H1 (cell line): ENCODE measurements at regions not wholly inside any gene's neighbourhood (a gene's known extent, or its start where the extent isn't known, plus 50 kb on each side); places are given as distances from the start of the nearest gene placed in this dataset.

ENCODE experiments used
- CTCF ChIA-PET: fragments of 300-600 bp; sonication (Branson Sonifier 250); formaldehyde crosslinking; loops from one replicate; lab custom pipeline; 2021; ENCODE audit not compliant: partially characterized antibody; lab: Charles Lee
- POLR2A ChIA-PET: fragments of 300-600 bp; sonication (Branson Sonifier 250); formaldehyde crosslinking; loops from one replicate; lab custom pipeline; 2021; ENCODE audit warnings: inconsistent platforms; ENCODE audit not compliant: partially characterized antibody; lab: Charles Lee
- DNase-seq, 2 experiments: peaks; one replicate each; pipeline versions ENCODE4 v3.0.0 to v3.0.0-alpha.2; 2010 to 2022; ENCODE audit warnings: low spot score in 2 of 2, low read depth in 1 of 2, mixed read lengths in 1 of 2
- FAIRE-seq: peaks from 2 replicates; lab custom pipeline; 2011; peaks lifted over from hg19 to GRCh38; lab: Jason Lieb, UNC
- H2AFZ ChIP-seq: 2 replicates; pipeline ENCODE4 v1.8.1; 2012; ENCODE audit warnings: low read length, inconsistent platforms
- H2AK5ac ChIP-seq: 2 replicates; pipeline ENCODE4 v1.6.1; 2013; ENCODE audit warnings: low read depth, low read length
- H2BK120ac ChIP-seq: replicated peaks from 2 replicates; pipeline ENCODE3; 2013; ENCODE audit warnings: low read depth, low read length, inconsistent platforms
- H2BK12ac ChIP-seq: 2 replicates; pipeline ENCODE4 v1.6.1; 2013; ENCODE audit warnings: low read depth, low read length
- H2BK15ac ChIP-seq: 2 replicates; pipeline ENCODE4 v1.6.1; 2013; ENCODE audit warnings: low read length
- H2BK20ac ChIP-seq: 2 replicates; pipeline ENCODE4 v1.6.1; 2013; ENCODE audit warnings: low read length
- H2BK5ac ChIP-seq: 2 replicates; pipeline ENCODE4 v1.6.1; 2013; ENCODE audit warnings: low read depth, low read length
- H3K14ac ChIP-seq: 2 replicates; pipeline ENCODE4 v1.6.1; 2013; ENCODE audit warnings: inconsistent platforms; ENCODE audit not compliant: insufficient read length
- H3K18ac ChIP-seq: 2 replicates; pipeline ENCODE4 v1.6.1; 2013; ENCODE audit warnings: low read length; ENCODE audit errors: extremely low read depth
- H3K23ac ChIP-seq: 2 replicates; pipeline ENCODE4 v1.6.1; 2013; ENCODE audit warnings: inconsistent platforms; ENCODE audit not compliant: insufficient read length
- H3K23me2 ChIP-seq: 2 replicates; pipeline ENCODE4 v1.6.1; 2013; ENCODE audit warnings: low read depth, low read length
- H3K27ac ChIP-seq: 2 replicates; pipeline ENCODE4 v1.6.1; 2011; ENCODE audit warnings: low read depth, low read length, inconsistent platforms
- H3K27me3 ChIP-seq, 4 experiments: replicated peaks in 1 of 4; 1 replicate in 1 of 4; 2 replicates in 3 of 4; pipeline versions ENCODE4 v1.6.1 to v1.8.1; 2011 to 2013; ENCODE audit warnings: low read length in 3 of 4, mild to moderate bottlenecking in 3 of 4, inconsistent platforms in 2 of 4, mixed read lengths in 2 of 4, moderate library complexity in 1 of 4; ENCODE audit not compliant: control insufficient read depth in 3 of 4, insufficient read depth in 3 of 4; ENCODE audit errors: extremely low read depth in 1 of 4
- H3K36me3 ChIP-seq, 4 experiments: 2 replicates each; pipeline versions ENCODE4 v1.6.1 to v1.8.1; 2011 to 2013; ENCODE audit warnings: mild to moderate bottlenecking in 4 of 4, low read length in 3 of 4, moderate library complexity in 2 of 4, control low read depth in 1 of 4, inconsistent platforms in 1 of 4; ENCODE audit not compliant: insufficient read depth in 4 of 4, control insufficient read depth in 2 of 4
- H3K4ac ChIP-seq: replicated peaks from 2 replicates; pipeline ENCODE3; 2013; ENCODE audit warnings: low read length, low read depth, mixed read lengths, inconsistent platforms; ENCODE audit not compliant: insufficient read length
- H3K4me1 ChIP-seq, 4 experiments: replicated peaks in 1 of 4; 1 replicate in 1 of 4; 2 replicates in 3 of 4; pipeline versions ENCODE4 v1.6.1 to v1.8.1; 2011 to 2013; ENCODE audit warnings: low read length in 3 of 4, inconsistent platforms in 2 of 4, mixed read lengths in 1 of 4; ENCODE audit not compliant: insufficient read depth in 4 of 4, control insufficient read depth in 3 of 4
- H3K4me2 ChIP-seq, 2 experiments: 2 replicates each; pipeline versions ENCODE4 v1.6.1 to v1.8.1; 2011 to 2013; ENCODE audit warnings: low read depth in 2 of 2, low read length in 2 of 2, control low read depth in 1 of 2, inconsistent platforms in 1 of 2, mild to moderate bottlenecking in 1 of 2; ENCODE audit not compliant: insufficient read depth in 1 of 2
- H3K4me3 ChIP-seq, 4 experiments: fragments of 200-600, 300-600 bp in 1 of 4; sonication (generic), shearing (Covaris generic), sonication (Bioruptor Twin) in 1 of 4; 2 replicates each; pipeline versions ENCODE4 v1.5.1 to v1.8.1; 2011 to 2016; ENCODE audit warnings: low read length in 4 of 4, low read depth in 3 of 4, control low read depth in 2 of 4, inconsistent platforms in 2 of 4, mild to moderate bottlenecking in 2 of 4, mixed read lengths in 1 of 4, moderate library complexity in 1 of 4; ENCODE audit not compliant: insufficient read depth in 2 of 4; ENCODE audit errors: extremely low read depth in 1 of 4
- H3K56ac ChIP-seq: replicated peaks from 2 replicates; pipeline ENCODE3; 2013; ENCODE audit warnings: low read depth, mild to moderate bottlenecking, mixed read lengths, low read length, inconsistent platforms; ENCODE audit not compliant: insufficient read length
- H3K79me1 ChIP-seq: 2 replicates; pipeline ENCODE4 v1.6.1; 2013; ENCODE audit warnings: low read depth, low read length, control low read depth
- H3K79me2 ChIP-seq, 2 experiments: 2 replicates each; pipeline versions ENCODE4 v1.6.1 to v1.8.1; 2012 to 2013; ENCODE audit warnings: low read length in 2 of 2, mild to moderate bottlenecking in 2 of 2, inconsistent platforms in 1 of 2; ENCODE audit not compliant: insufficient read depth in 2 of 2, control insufficient read depth in 1 of 2
- H3K9ac ChIP-seq, 4 experiments: replicated peaks in 1 of 4; 1 replicate in 1 of 4; 2 replicates in 3 of 4; pipeline versions ENCODE4 v1.6.1 to v1.8.1; 2011 to 2013; ENCODE audit warnings: low read depth in 3 of 4, low read length in 3 of 4, control low read depth in 2 of 4, mild to moderate bottlenecking in 2 of 4, moderate library complexity in 2 of 4, inconsistent platforms in 1 of 4; ENCODE audit errors: extremely low read depth in 1 of 4
- H3K9me3 ChIP-seq, 2 experiments: 2 replicates each; pipeline versions ENCODE4 v1.6.1 to v1.8.1; 2012 to 2013; ENCODE audit warnings: mild to moderate bottlenecking in 2 of 2, moderate library complexity in 2 of 2, control low read depth in 1 of 2, inconsistent platforms in 1 of 2, low read depth in 1 of 2, low read length in 1 of 2, mixed read lengths in 1 of 2; ENCODE audit not compliant: insufficient read depth in 2 of 2
- H4K20me1 ChIP-seq, 2 experiments: replicated peaks in 1 of 2; 2 replicates each; pipeline versions ENCODE3 to v1.8.1; 2011 to 2013; ENCODE audit warnings: inconsistent platforms in 2 of 2, low read length in 2 of 2, mild to moderate bottlenecking in 1 of 2; ENCODE audit not compliant: insufficient read depth in 2 of 2, control insufficient read depth in 1 of 2
- H4K5ac ChIP-seq: 2 replicates; pipeline ENCODE4 v1.6.1; 2013; ENCODE audit warnings: low read length, low read depth, mixed read lengths, inconsistent platforms; ENCODE audit not compliant: insufficient read length
- H4K8ac ChIP-seq: 2 replicates; pipeline ENCODE4 v1.8.0; 2013; ENCODE audit warnings: mild to moderate bottlenecking, moderate library complexity, low read length, inconsistent platforms; ENCODE audit not compliant: insufficient read depth; ENCODE audit errors: extremely low read depth
- H4K91ac ChIP-seq: replicated peaks from 2 replicates; pipeline ENCODE3; 2013; ENCODE audit warnings: low read length, mixed read lengths, inconsistent platforms; ENCODE audit not compliant: insufficient read length
- BCL11A ChIP-seq, 2 experiments: IDR thresholded peaks; one replicate each; pipeline ENCODE4 v1.6.1; 2011; ENCODE audit warnings: low read depth in 2 of 2, low read length in 2 of 2, mild to moderate bottlenecking in 2 of 2
- CREB1 ChIP-seq: IDR thresholded peaks from 2 replicates; pipeline ENCODE4 v1.6.1; 2012; ENCODE audit warnings: inconsistent platforms
- FOSL1 ChIP-seq: IDR thresholded peaks from 2 replicates; pipeline ENCODE4 v1.6.1; 2011; ENCODE audit warnings: mild to moderate bottlenecking, low read depth, low read length, moderate library complexity; ENCODE audit not compliant: insufficient read depth
- GABPA ChIP-seq: IDR thresholded peaks from 2 replicates; pipeline ENCODE4 v1.6.1; 2011; ENCODE audit warnings: mild to moderate bottlenecking, low read length, moderate library complexity, borderline replicate concordance; ENCODE audit not compliant: insufficient read depth
- NRF1 ChIP-seq: IDR thresholded peaks from 2 replicates; pipeline ENCODE4 v1.6.1; 2011; ENCODE audit warnings: mild to moderate bottlenecking, low read depth, low read length, improper control_type of control experiment
- RBBP5 ChIP-seq: IDR thresholded peaks from 2 replicates; pipeline ENCODE4 v1.7.1; 2012; ENCODE audit warnings: low read depth, mild to moderate bottlenecking, inconsistent platforms, low read length, moderate library complexity, borderline replicate concordance
- RXRA ChIP-seq: IDR thresholded peaks from 2 replicates; pipeline ENCODE4 v1.6.1; 2011; ENCODE audit warnings: low read depth, mild to moderate bottlenecking, low read length, moderate library complexity; ENCODE audit not compliant: insufficient read depth
- SIRT6 ChIP-seq: IDR thresholded peaks from one replicate; pipeline ENCODE4 v1.7.1; 2012; ENCODE audit warnings: low read length, inconsistent platforms
- SP1 ChIP-seq: IDR thresholded peaks from 2 replicates; pipeline ENCODE4 v1.6.1; 2011; ENCODE audit warnings: low read depth, low read length
- SP2 ChIP-seq: IDR thresholded peaks from 2 replicates; pipeline ENCODE4 v1.6.1; 2012; ENCODE audit warnings: mild to moderate bottlenecking, low read length, inconsistent platforms
- TBP ChIP-seq: IDR thresholded peaks from 2 replicates; pipeline ENCODE4 v1.6.1; 2011; ENCODE audit warnings: low read depth, low read length, improper control_type of control experiment
- TCF12 ChIP-seq: IDR thresholded peaks from 2 replicates; pipeline ENCODE4 v1.6.1; 2011; ENCODE audit warnings: low read depth, mild to moderate bottlenecking, low read length
- WGBS, 2 experiments: shearing (Covaris generic) in 1 of 2; methylation state at CpG; one replicate each; pipeline versions ENCODE4 v1.1.6 to v1.1.7; 2013 to 2015; ENCODE audit warnings: low lambda C conversion rate in 2 of 2, mixed read lengths in 2 of 2, inconsistent platforms in 1 of 2, low coverage in 1 of 2, missing lambda C conversion rate in 1 of 2; ENCODE audit not compliant: insufficient replicate concordance in 2 of 2, insufficient coverage in 1 of 2, insufficient read length in 1 of 2; ENCODE audit errors: extremely low coverage in 1 of 2, missing lambda C conversion rate in 1 of 2; 5-methylcytosine and 5-hydroxymethylcytosine counted together
- TF ChIP-seq, protein P1 (sequence below), 3 experiments: IDR thresholded peaks; 1 replicate in 2 of 3; 2 replicates in 1 of 3; pipeline versions ENCODE4 v1.5.1 to v1.6.1; 2011; ENCODE audit warnings: low read length in 3 of 3, mild to moderate bottlenecking in 3 of 3, inconsistent platforms in 2 of 3, low read depth in 1 of 3, moderate library complexity in 1 of 3; ENCODE audit not compliant: insufficient read depth in 1 of 3; ENCODE audit errors: control extremely low read depth in 1 of 3
- TF ChIP-seq, protein P2 (sequence below): IDR thresholded peaks from 2 replicates; pipeline ENCODE4 v1.6.1; 2012; ENCODE audit warnings: inconsistent platforms

DNA sequence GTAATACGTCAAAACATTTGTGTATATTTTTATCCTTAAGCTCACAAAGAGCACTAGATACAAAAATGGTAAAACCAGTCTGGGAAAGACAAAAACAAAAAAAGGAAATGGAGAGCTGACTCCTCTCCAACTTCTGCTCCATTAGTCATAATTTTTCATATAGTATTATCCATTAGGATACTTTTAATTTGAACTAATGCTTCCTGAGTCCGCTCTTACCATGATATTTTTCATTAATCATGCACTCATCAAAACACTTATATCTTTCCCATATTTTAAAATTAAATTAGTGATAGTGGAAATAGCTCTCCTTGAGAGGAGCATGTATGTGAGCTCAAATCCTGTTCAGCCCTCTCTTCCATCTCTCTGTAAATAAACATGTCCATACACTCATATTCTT, 1093.0 kb upstream of the MIR17HG start:
- FAIRE-seq (no peak), DNase-seq (no peak)
- H2BK20ac ChIP-seq = no peak overlapping the region
- H3K79me2 ChIP-seq = no peaks in the 10 kb centered on the region
- no peak overlapping the region for H3K18ac ChIP-seq
- H3K4ac ChIP-seq = no peak overlapping the region
- no peak overlapping the region for H3K4me2 ChIP-seq
- no peaks in the 10 kb centered on the region for H3K9me3 ChIP-seq
- ChIA-PET POLR2A (no interaction called here), CTCF (interaction anchor here (0.7 kb wide), 1 partner anchor 308 kb away, joined by 3 read pairs; no protein-coding TSS in a partner anchor)
- no peak overlapping the region for H3K23ac ChIP-seq
- H3K79me1 ChIP-seq = no peaks in the 10 kb centered on the region
- TF ChIP-seq CREB1 (no peak), GABPA (no peak), TCF12 (no peak), RBBP5 (no peak), RXRA (no peak), SIRT6 (no peak), TBP (no peak), NRF1 (no peak), BCL11A (IDR thresholded peaks at IDR 0.05; ENCODE audit: low read depth in 2 of 2, low read length in 2 of 2) (no peak), SP1 (no peak), FOSL1 (no peak), SP2 (no peak)
- TF ChIP-seq, protein P1, sequence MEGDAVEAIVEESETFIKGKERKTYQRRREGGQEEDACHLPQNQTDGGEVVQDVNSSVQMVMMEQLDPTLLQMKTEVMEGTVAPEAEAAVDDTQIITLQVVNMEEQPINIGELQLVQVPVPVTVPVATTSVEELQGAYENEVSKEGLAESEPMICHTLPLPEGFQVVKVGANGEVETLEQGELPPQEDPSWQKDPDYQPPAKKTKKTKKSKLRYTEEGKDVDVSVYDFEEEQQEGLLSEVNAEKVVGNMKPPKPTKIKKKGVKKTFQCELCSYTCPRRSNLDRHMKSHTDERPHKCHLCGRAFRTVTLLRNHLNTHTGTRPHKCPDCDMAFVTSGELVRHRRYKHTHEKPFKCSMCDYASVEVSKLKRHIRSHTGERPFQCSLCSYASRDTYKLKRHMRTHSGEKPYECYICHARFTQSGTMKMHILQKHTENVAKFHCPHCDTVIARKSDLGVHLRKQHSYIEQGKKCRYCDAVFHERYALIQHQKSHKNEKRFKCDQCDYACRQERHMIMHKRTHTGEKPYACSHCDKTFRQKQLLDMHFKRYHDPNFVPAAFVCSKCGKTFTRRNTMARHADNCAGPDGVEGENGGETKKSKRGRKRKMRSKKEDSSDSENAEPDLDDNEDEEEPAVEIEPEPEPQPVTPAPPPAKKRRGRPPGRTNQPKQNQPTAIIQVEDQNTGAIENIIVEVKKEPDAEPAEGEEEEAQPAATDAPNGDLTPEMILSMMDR (IDR thresholded peaks at IDR 0.05; ENCODE audit: control extremely low read depth in 1 of 3, insufficient read depth in 1 of 3, low read depth in 1 of 3, low read length in 3 of 3) = no peak
- TF ChIP-seq, protein P2, sequence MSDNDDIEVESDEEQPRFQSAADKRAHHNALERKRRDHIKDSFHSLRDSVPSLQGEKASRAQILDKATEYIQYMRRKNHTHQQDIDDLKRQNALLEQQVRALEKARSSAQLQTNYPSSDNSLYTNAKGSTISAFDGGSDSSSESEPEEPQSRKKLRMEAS = no peak
- H2BK120ac ChIP-seq = no peak overlapping the region
- H4K91ac ChIP-seq = no peak overlapping the region
- no peaks in the 10 kb centered on the region for H3K27me3 ChIP-seq
- no peaks in the 10 kb centered on the region for H4K20me1 ChIP-seq
- H4K8ac ChIP-seq = no peak overlapping the region
- no peaks in the 10 kb centered on the region for H3K4me1 ChIP-seq
- no peak overlapping the region for H2AK5ac ChIP-seq
- H3K4me3 ChIP-seq = no peak overlapping the region
- H2BK12ac ChIP-seq = no peak overlapping the region
- H3K14ac ChIP-seq = no peak overlapping the region
- H3K27ac ChIP-seq = no peak overlapping the region
- H2BK15ac ChIP-seq = no peak overlapping the region
- H2AFZ ChIP-seq = no peak overlapping the region
- H4K5ac ChIP-seq = no peak overlapping the region
- H3K9ac ChIP-seq = no peak overlapping the region
- 88% methylated on average over 2 of the region's 2 CpGs; no CpG with 5 or more reads in 1 of the 2 experiments for WGBS, 2 experiments
- H2BK5ac ChIP-seq = no peak overlapping the region
- H3K36me3 ChIP-seq = no peaks in the 10 kb centered on the region
- H3K23me2 ChIP-seq = no peaks in the 10 kb centered on the region
- no peak overlapping the region for H3K56ac ChIP-seq
